ENCODE measurements at regions not wholly inside any gene's neighbourhood (a gene's known extent, or its start where the extent isn't known, plus 50 kb on each side); places are given as distances from the start of the nearest gene placed in this dataset.
"Not testable (repeated sequence)": the region's sequence is repeated elsewhere in the genome, so short reads cannot be mapped to it uniquely, and the experiment has no call there.

GRCh38 chr7:83731154-83731553 lies 82.2 kb upstream of the SEMA3E start:
- FAIRE-seq, result no peak

GRCh38 chr7:83716923-83717322 lies 68.0 kb upstream of the SEMA3E start:
- not testable (repeated sequence) for FAIRE-seq

GRCh38 chr7:83708531-83708930 lies 59.6 kb upstream of the SEMA3E start:
- FAIRE-seq, result no peak

GRCh38 chr7:83704564-83704963 lies 55.6 kb upstream of the SEMA3E start:
- no peak for FAIRE-seq

- FAIRE-seq, result no peak
Observed at GRCh38 chr7:83702446-83702845, 53.5 kb upstream of the SEMA3E start.

GRCh38 chr7:83701736-83702135 lies 52.8 kb upstream of the SEMA3E start:
- no peak for FAIRE-seq
